IMR-90 (cell line): ENCODE measurements at regions not wholly inside any gene's neighbourhood (a gene's known extent, or its start where the extent isn't known, plus 50 kb on each side); places are given as distances from the start of the nearest gene placed in this dataset.

Experiments used
- MAFK ChIP-seq: IDR thresholded peaks from 2 replicates; pipeline ENCODE4 v1.6.1; 2012; ENCODE audit warnings: low read depth, low read length, improper control_type of control experiment
- POLR2A ChIP-seq: IDR thresholded peaks from 2 replicates; pipeline ENCODE4 v1.6.1; 2012; ENCODE audit warnings: mild to moderate bottlenecking, low read depth, low read length
- RAD21 ChIP-seq: IDR thresholded peaks from 2 replicates; pipeline ENCODE4 v1.6.1; 2012; ENCODE audit warnings: low read length, improper control_type of control experiment
- SMC3 ChIP-seq: fragments of 150-350 bp; IDR thresholded peaks from 2 replicates; pipeline ENCODE4 v1.6.1; 2016; ENCODE audit warnings: low read depth, mild to moderate bottlenecking, antibody characterized with exemption, low read length, moderate library complexity
- TF ChIP-seq, protein P1 (sequence below): conservative IDR thresholded peaks from 2 replicates; pipeline ENCODE4 v1.5.1; 2012; ENCODE audit warnings: mild to moderate bottlenecking, low read depth, low read length, improper control_type of control experiment

DNA sequence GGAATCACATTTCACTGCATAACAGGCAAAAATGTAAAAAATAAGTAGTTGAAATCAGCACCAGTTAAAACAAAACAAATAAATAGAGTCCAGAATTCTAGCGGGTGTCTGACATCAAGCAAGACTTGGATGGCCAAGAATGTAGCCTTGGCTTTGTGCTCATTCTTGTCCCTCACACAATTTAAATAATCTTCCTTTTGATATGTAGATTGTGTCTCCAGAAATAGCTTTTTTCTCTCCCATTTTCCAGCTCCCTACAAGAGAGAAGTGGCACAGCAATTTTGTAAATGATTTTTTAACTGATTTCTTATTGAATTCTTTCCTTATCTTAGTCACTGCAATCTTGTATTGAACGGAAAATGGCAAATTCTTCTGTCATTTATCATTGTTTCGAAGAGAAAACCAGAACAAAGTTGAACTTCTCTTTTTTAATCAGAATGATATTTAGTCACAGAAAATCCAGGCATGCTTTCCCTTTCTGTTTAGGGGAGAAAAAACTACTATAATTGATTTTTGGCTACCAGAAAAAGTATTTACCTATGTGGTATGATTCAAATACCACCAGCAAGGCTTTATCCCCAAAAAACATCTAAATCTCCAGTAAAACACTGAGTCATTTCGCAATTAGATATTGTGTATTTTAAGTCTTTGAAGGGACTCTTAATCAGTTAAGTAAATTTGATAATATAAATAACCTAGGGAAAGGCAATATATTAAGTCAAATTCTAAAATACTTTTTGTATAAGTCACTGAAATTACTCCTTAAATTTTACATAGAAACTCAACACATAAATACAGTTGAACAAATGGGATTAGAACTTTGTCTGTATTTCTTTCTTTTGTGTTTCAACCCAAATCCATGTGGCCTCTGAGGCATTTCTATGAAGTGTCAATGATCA, 481.7 kb downstream of the GBE1 start:
- TF ChIP-seq, protein P1, sequence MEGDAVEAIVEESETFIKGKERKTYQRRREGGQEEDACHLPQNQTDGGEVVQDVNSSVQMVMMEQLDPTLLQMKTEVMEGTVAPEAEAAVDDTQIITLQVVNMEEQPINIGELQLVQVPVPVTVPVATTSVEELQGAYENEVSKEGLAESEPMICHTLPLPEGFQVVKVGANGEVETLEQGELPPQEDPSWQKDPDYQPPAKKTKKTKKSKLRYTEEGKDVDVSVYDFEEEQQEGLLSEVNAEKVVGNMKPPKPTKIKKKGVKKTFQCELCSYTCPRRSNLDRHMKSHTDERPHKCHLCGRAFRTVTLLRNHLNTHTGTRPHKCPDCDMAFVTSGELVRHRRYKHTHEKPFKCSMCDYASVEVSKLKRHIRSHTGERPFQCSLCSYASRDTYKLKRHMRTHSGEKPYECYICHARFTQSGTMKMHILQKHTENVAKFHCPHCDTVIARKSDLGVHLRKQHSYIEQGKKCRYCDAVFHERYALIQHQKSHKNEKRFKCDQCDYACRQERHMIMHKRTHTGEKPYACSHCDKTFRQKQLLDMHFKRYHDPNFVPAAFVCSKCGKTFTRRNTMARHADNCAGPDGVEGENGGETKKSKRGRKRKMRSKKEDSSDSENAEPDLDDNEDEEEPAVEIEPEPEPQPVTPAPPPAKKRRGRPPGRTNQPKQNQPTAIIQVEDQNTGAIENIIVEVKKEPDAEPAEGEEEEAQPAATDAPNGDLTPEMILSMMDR = no peak
- TF ChIP-seq SMC3 (no peak), RAD21 (no peak), POLR2A (no peak), MAFK (no peak)
